Ammon's horn (tissue), 1 donor: ENCODE measurements at regions not wholly inside any gene's neighbourhood (a gene's known extent, or its start where the extent isn't known, plus 50 kb on each side); places are given as distances from the start of the nearest gene placed in this dataset.
"Not testable (repeated sequence)": the region's sequence is repeated elsewhere in the genome, so short reads cannot be mapped to it uniquely, and the experiment has no call there.

Experiments used
- DNase-seq: peaks from one replicate; pipeline ENCODE4 v3.0.0-alpha.2; 2016; ENCODE audit warnings: low spot score

GRCh38 chr3:99586701-99587100 lies 51.7 kb upstream of the COL8A1 start:
- no peak for DNase-seq

- DNase-seq, result no peak
These were observed 58.4 kb upstream of the COL8A1 start for GRCh38 chr3:99579965-99580364.

- no peak for DNase-seq
These were observed 59.1 kb upstream of the COL8A1 start for GRCh38 chr3:99579246-99579645.

GRCh38 chr3:99578339-99578970 lies 59.9 kb upstream of the COL8A1 start:
- DNase-seq, result no peak

GRCh38 chr3:99576904-99577559 lies 61.4 kb upstream of the COL8A1 start:
- DNase-seq, result no peak

GRCh38 chr3:99575683-99576082 lies 62.7 kb upstream of the COL8A1 start:
- DNase-seq, result no peak

- no peak for DNase-seq
These were observed 68.3 kb upstream of the COL8A1 start for GRCh38 chr3:99570061-99570460.

GRCh38 chr3:99568663-99569335 lies 69.6 kb upstream of the COL8A1 start:
- DNase-seq, result no peak

GRCh38 chr3:99565331-99565730 lies 73.1 kb upstream of the COL8A1 start:
- no peak for DNase-seq

- DNase-seq, result no peak
These were observed 75.3 kb upstream of the COL8A1 start for GRCh38 chr3:99562990-99563607.

- DNase-seq, result no peak
These were observed 76.3 kb upstream of the COL8A1 start for GRCh38 chr3:99562138-99562537.

GRCh38 chr3:99561056-99561455 lies 77.3 kb upstream of the COL8A1 start:
- DNase-seq, result no peak

GRCh38 chr3:99559196-99559595 lies 79.2 kb upstream of the COL8A1 start:
- DNase-seq, result no peak

GRCh38 chr3:99555885-99556284 lies 82.5 kb upstream of the COL8A1 start:
- not testable (repeated sequence) for DNase-seq

- no peak for DNase-seq
These were observed 86.9 kb upstream of the COL8A1 start for GRCh38 chr3:99551520-99551919.

GRCh38 chr3:99549957-99550603 lies 88.3 kb upstream of the COL8A1 start:
- peak; percentile 8 for DNase-seq

GRCh38 chr3:99549220-99549619 lies 89.2 kb upstream of the COL8A1 start:
- DNase-seq, result no peak

GRCh38 chr3:99548674-99549073 lies 89.7 kb upstream of the COL8A1 start:
- DNase-seq, result no peak

GRCh38 chr3:99545941-99546580 lies 92.3 kb upstream of the COL8A1 start:
- no peak for DNase-seq

- no peak for DNase-seq
These were observed 93.6 kb upstream of the COL8A1 start for GRCh38 chr3:99544786-99545281.

- DNase-seq, result no peak
These were observed 94.6 kb upstream of the COL8A1 start for GRCh38 chr3:99543796-99544195.
